ENCODE measurements at regions not wholly inside any gene's neighbourhood (a gene's known extent, or its start where the extent isn't known, plus 50 kb on each side); places are given as distances from the start of the nearest gene placed in this dataset.

GRCh38 chr12:60035835-60036234 is 440.0 kb downstream of the SLC16A7 start:
- ATAC-seq (ENCODE audit: low FRiP score in 2 of 2) (no peak), DNase-seq (no peak)
- Histone ChIP-seq H3K27ac (no peak overlapping the region), H3K27me3 (no peaks in the 10 kb centered on the region), H3K9me3 (peaks cover 0 to 15% (median 0%) of the 10 kb centered on the region in 4 donors), H3K4me1 (no peaks in the 10 kb centered on the region), H3K4me3 (no peak overlapping the region), H3K36me3 (no peaks in the 10 kb centered on the region)
- TF ChIP-seq POLR2A (IDR thresholded peaks at IDR 0.05) (no peak), POLR2AphosphoS5 (IDR thresholded peaks at IDR 0.05) (no peak), CTCF (IDR thresholded peaks at IDR 0.05) (no peak), EP300 (IDR thresholded peaks at IDR 0.05) (no peak)

GRCh38 chr12:60042835-60043234 is 447.0 kb downstream of the SLC16A7 start:
- DNase-seq (no peak), ATAC-seq (ENCODE audit: low FRiP score in 2 of 2) (no peak)
- H3K27me3 ChIP-seq: no peaks in the 10 kb centered on the region
- no peaks in the 10 kb centered on the region for H3K4me1 ChIP-seq
- H3K36me3 ChIP-seq: no peaks in the 10 kb centered on the region
- TF ChIP-seq EP300 (IDR thresholded peaks at IDR 0.05): no peak
- no peak for TF ChIP-seq CTCF (IDR thresholded peaks at IDR 0.05)
- TF ChIP-seq POLR2A (IDR thresholded peaks at IDR 0.05): no peak
- no peak for TF ChIP-seq POLR2AphosphoS5 (IDR thresholded peaks at IDR 0.05)
- H3K27ac ChIP-seq: no peak overlapping the region
- H3K9me3 ChIP-seq: no peaks in the 10 kb centered on the region
- H3K4me3 ChIP-seq: no peak overlapping the region

- no peaks in the 10 kb centered on the region for H3K4me1 ChIP-seq
- H3K27me3 ChIP-seq: no peaks in the 10 kb centered on the region
- ATAC-seq (ENCODE audit: low FRiP score in 2 of 2) (no peak), DNase-seq (no peak)
- H3K4me3 ChIP-seq: no peak overlapping the region
- 31 to 62% methylated on average over 1 of the region's 1 CpG for WGBS, 2 donors
- no peaks in the 10 kb centered on the region for H3K36me3 ChIP-seq
- H3K9me3 ChIP-seq: no peaks in the 10 kb centered on the region
- no peak for TF ChIP-seq POLR2A (IDR thresholded peaks at IDR 0.05)
- no peak for TF ChIP-seq POLR2AphosphoS5 (IDR thresholded peaks at IDR 0.05)
- TF ChIP-seq EP300 (IDR thresholded peaks at IDR 0.05): no peak
- no peak for TF ChIP-seq CTCF (IDR thresholded peaks at IDR 0.05)
- H3K27ac ChIP-seq: no peak overlapping the region
Observed at GRCh38 chr12:60043236-60043635, 447.4 kb downstream of the SLC16A7 start.

- 82 to 94% methylated on average over 2 of the region's 2 CpGs for WGBS, 2 donors
- ATAC-seq (ENCODE audit: low FRiP score in 2 of 2) (no peak), DNase-seq (no peak)
- no peaks in the 10 kb centered on the region for H3K27me3 ChIP-seq
- no peaks in the 10 kb centered on the region for H3K36me3 ChIP-seq
- no peak overlapping the region for H3K27ac ChIP-seq
- H3K9me3 ChIP-seq: no peaks in the 10 kb centered on the region
- H3K4me1 ChIP-seq: no peaks in the 10 kb centered on the region
- no peak overlapping the region for H3K4me3 ChIP-seq
- TF ChIP-seq EP300 (IDR thresholded peaks at IDR 0.05): no peak
- TF ChIP-seq POLR2AphosphoS5 (IDR thresholded peaks at IDR 0.05): no peak
- no peak for TF ChIP-seq CTCF (IDR thresholded peaks at IDR 0.05)
- TF ChIP-seq POLR2A (IDR thresholded peaks at IDR 0.05): no peak
Observed at GRCh38 chr12:60052483-60052882, 456.7 kb downstream of the SLC16A7 start.

- TF ChIP-seq CTCF (IDR thresholded peaks at IDR 0.05): no peak
- no peak for TF ChIP-seq POLR2AphosphoS5 (IDR thresholded peaks at IDR 0.05)
- TF ChIP-seq EP300 (IDR thresholded peaks at IDR 0.05): no peak
- TF ChIP-seq POLR2A (IDR thresholded peaks at IDR 0.05): no peak
- DNase-seq: no peak
- Histone ChIP-seq H3K36me3 (no peaks in the 10 kb centered on the region), H3K9me3 (no peaks in the 10 kb centered on the region), H3K4me1 (no peaks in the 10 kb centered on the region), H3K27ac (no peak overlapping the region), H3K27me3 (no peaks in the 10 kb centered on the region), H3K4me3 (no peak overlapping the region)
- ATAC-seq (ENCODE audit: low FRiP score in 2 of 2): no peak
Observed at GRCh38 chr12:60059180-60059579, 463.4 kb downstream of the SLC16A7 start.
